ENCODE measurements at regions not wholly inside any gene's neighbourhood (a gene's known extent, or its start where the extent isn't known, plus 50 kb on each side); places are given as distances from the start of the nearest gene placed in this dataset.

GRCh38 chrX:27404366-27404765 lies 58.8 kb downstream of the PPP4R3C start:
- no peak overlapping the region for H3K9ac ChIP-seq
- H3K27me3 ChIP-seq = peaks cover 37% of the 10 kb centered on the region; the same call in 1 of the 2 replicates
- H3K4me1 ChIP-seq = no peaks in the 10 kb centered on the region
- H3K4me3 ChIP-seq = no peak overlapping the region
- no peak overlapping the region for H3K27ac ChIP-seq
- no peaks in the 10 kb centered on the region for H3K9me3 ChIP-seq
- no peak for TF ChIP-seq Cebpa-rat (IDR thresholded peaks at IDR 0.05)
- H4K20me1 ChIP-seq = no peaks in the 10 kb centered on the region
- H3K4me2 ChIP-seq = no peak overlapping the region
- no peaks in the 10 kb centered on the region for H3K36me3 ChIP-seq

- H3K27me3 ChIP-seq = peaks cover 28% of the 10 kb centered on the region
- no peaks in the 10 kb centered on the region for H4K20me1 ChIP-seq
- no peak for TF ChIP-seq Cebpa-rat (IDR thresholded peaks at IDR 0.05)
- no peak overlapping the region for H3K4me2 ChIP-seq
- H3K4me3 ChIP-seq = no peak overlapping the region
- H3K4me1 ChIP-seq = no peaks in the 10 kb centered on the region
- H3K36me3 ChIP-seq = no peaks in the 10 kb centered on the region
- H3K9ac ChIP-seq = no peak overlapping the region
- H3K9me3 ChIP-seq = no peaks in the 10 kb centered on the region
- no peak overlapping the region for H3K27ac ChIP-seq
Measured at GRCh38 chrX:27399146-27399456, 64.0 kb downstream of the PPP4R3C start.

- H3K36me3 ChIP-seq = no peaks in the 10 kb centered on the region
- no peak overlapping the region for H3K4me2 ChIP-seq
- peaks cover 74% of the 10 kb centered on the region for H3K27me3 ChIP-seq
- H3K4me1 ChIP-seq = no peaks in the 10 kb centered on the region
- no peak overlapping the region for H3K27ac ChIP-seq
- H4K20me1 ChIP-seq = no peaks in the 10 kb centered on the region; the same call in 1 of the 2 replicates
- no peak overlapping the region for H3K4me3 ChIP-seq
- H3K9ac ChIP-seq = no peak overlapping the region
- no peak for TF ChIP-seq Cebpa-rat (IDR thresholded peaks at IDR 0.05)
- H3K9me3 ChIP-seq = no peaks in the 10 kb centered on the region
Measured at GRCh38 chrX:27391623-27392022, 71.5 kb downstream of the PPP4R3C start.

GRCh38 chrX:27381419-27381818 lies 81.7 kb downstream of the PPP4R3C start:
- Histone ChIP-seq H3K9me3 (peaks cover 10% of the 10 kb centered on the region), H3K36me3 (no peaks in the 10 kb centered on the region), H3K4me2 (no peak overlapping the region), H3K27ac (no peak overlapping the region), H3K27me3 (peaks cover 70% of the 10 kb centered on the region), H4K20me1 (0 out of 2 replicates have a peak, but pooled peaks cover 5% of the 10 kb centered on the region), H3K4me1 (no peaks in the 10 kb centered on the region), H3K9ac (no peak overlapping the region), H3K4me3 (no peak overlapping the region)
- TF ChIP-seq Cebpa-rat (IDR thresholded peaks at IDR 0.05) = no peak

GRCh38 chrX:27380163-27380845 lies 82.8 kb downstream of the PPP4R3C start:
- Histone ChIP-seq H3K27me3 (peaks cover 65% of the 10 kb centered on the region), H3K4me3 (no peak overlapping the region), H3K27ac (no peak overlapping the region), H3K9ac (no peak overlapping the region), H3K4me1 (no peaks in the 10 kb centered on the region), H3K9me3 (peaks cover 10% of the 10 kb centered on the region), H4K20me1 (0 out of 2 replicates have a peak, but pooled peaks cover 5% of the 10 kb centered on the region), H3K36me3 (no peaks in the 10 kb centered on the region), H3K4me2 (no peak overlapping the region)
- no peak for TF ChIP-seq Cebpa-rat (IDR thresholded peaks at IDR 0.05)

GRCh38 chrX:27354021-27354420 lies 109.1 kb downstream of the PPP4R3C start:
- Histone ChIP-seq H3K4me2 (no peak overlapping the region), H3K9ac (no peak overlapping the region), H3K4me3 (no peak overlapping the region), H3K36me3 (no peaks in the 10 kb centered on the region), H3K27ac (no peak overlapping the region), H4K20me1 (no peaks in the 10 kb centered on the region), H3K9me3 (peaks cover 8% of the 10 kb centered on the region; the same call in 1 of the 2 replicates), H3K4me1 (no peaks in the 10 kb centered on the region), H3K27me3 (peaks cover 53% of the 10 kb centered on the region)
- TF ChIP-seq Cebpa-rat (IDR thresholded peaks at IDR 0.05) = no peak

- H3K27ac ChIP-seq = no peak overlapping the region
- no peak for TF ChIP-seq Cebpa-rat (IDR thresholded peaks at IDR 0.05)
- H3K9me3 ChIP-seq = no peaks in the 10 kb centered on the region
- H3K36me3 ChIP-seq = no peaks in the 10 kb centered on the region
- peaks cover 47% of the 10 kb centered on the region for H3K27me3 ChIP-seq
- no peak overlapping the region for H3K4me2 ChIP-seq
- no peak overlapping the region for H3K4me3 ChIP-seq
- no peaks in the 10 kb centered on the region for H4K20me1 ChIP-seq
- no peak overlapping the region for H3K9ac ChIP-seq
- H3K4me1 ChIP-seq = no peaks in the 10 kb centered on the region
Measured at GRCh38 chrX:27350476-27350875, 112.7 kb downstream of the PPP4R3C start.

GRCh38 chrX:27336466-27337091 lies 126.6 kb downstream of the PPP4R3C start:
- no peaks in the 10 kb centered on the region for H3K36me3 ChIP-seq
- no peak overlapping the region for H3K27ac ChIP-seq
- H3K9ac ChIP-seq = no peak overlapping the region
- H3K4me1 ChIP-seq = no peaks in the 10 kb centered on the region
- H4K20me1 ChIP-seq = no peaks in the 10 kb centered on the region; the same call in 1 of the 2 replicates
- peaks cover 40% of the 10 kb centered on the region for H3K27me3 ChIP-seq
- no peaks in the 10 kb centered on the region for H3K9me3 ChIP-seq
- no peak overlapping the region for H3K4me3 ChIP-seq
- TF ChIP-seq Cebpa-rat (IDR thresholded peaks at IDR 0.05) = no peak
- no peak overlapping the region for H3K4me2 ChIP-seq

GRCh38 chrX:27321632-27322031 lies 141.5 kb downstream of the PPP4R3C start:
- Histone ChIP-seq H4K20me1 (no peaks in the 10 kb centered on the region), H3K4me1 (no peaks in the 10 kb centered on the region), H3K36me3 (no peaks in the 10 kb centered on the region), H3K27ac (no peak overlapping the region), H3K27me3 (peaks cover 48% of the 10 kb centered on the region), H3K4me3 (no peak overlapping the region), H3K4me2 (no peak overlapping the region), H3K9ac (no peak overlapping the region), H3K9me3 (no peaks in the 10 kb centered on the region)
- TF ChIP-seq Cebpa-rat (IDR thresholded peaks at IDR 0.05) = no peak

GRCh38 chrX:27309406-27309805 lies 153.7 kb downstream of the PPP4R3C start:
- H3K27ac ChIP-seq = no peak overlapping the region
- H3K27me3 ChIP-seq = peaks cover 36% of the 10 kb centered on the region
- H3K4me1 ChIP-seq = no peaks in the 10 kb centered on the region
- H3K9me3 ChIP-seq = peaks cover 3% of the 10 kb centered on the region
- H3K4me3 ChIP-seq = no peak overlapping the region
- no peak for TF ChIP-seq Cebpa-rat (IDR thresholded peaks at IDR 0.05)
- H3K9ac ChIP-seq = no peak overlapping the region
- no peaks in the 10 kb centered on the region; the same call in 1 of the 2 replicates for H4K20me1 ChIP-seq
- no peak overlapping the region for H3K4me2 ChIP-seq
- no peaks in the 10 kb centered on the region for H3K36me3 ChIP-seq

All from BLaER1 (cell line).